Liver (tissue), 8 donors: ENCODE measurements at regions not wholly inside any gene's neighbourhood (a gene's known extent, or its start where the extent isn't known, plus 50 kb on each side); places are given as distances from the start of the nearest gene placed in this dataset.

ENCODE experiments used
- DNase-seq: peaks from one replicate; pipeline ENCODE4 v3.0.0-alpha.2; 2017; ENCODE audit warnings: low spot score
- H3K27ac ChIP-seq, 2 donors: one replicate each; pipeline ENCODE4 v1.7.0; 2013; ENCODE audit warnings: inconsistent platforms in 2 of 2, low read length in 2 of 2, control low read depth in 1 of 2, low read depth in 1 of 2, mild to moderate bottlenecking in 1 of 2
- H3K27me3 ChIP-seq, 4 donors: one replicate each; pipeline versions ENCODE4 v1.6.1 to v1.7.0; 2013; ENCODE audit warnings: low read length in 3 of 4, inconsistent platforms in 1 of 4, mild to moderate bottlenecking in 1 of 4, moderate library complexity in 1 of 4; ENCODE audit not compliant: control insufficient read depth in 4 of 4, insufficient read depth in 4 of 4
- H3K36me3 ChIP-seq, 4 donors: one replicate each; pipeline versions ENCODE4 v1.6.1 to v1.7.0; 2013; ENCODE audit warnings: low read length in 3 of 4, mild to moderate bottlenecking in 3 of 4, low read depth in 1 of 4, moderate library complexity in 1 of 4; ENCODE audit not compliant: control insufficient read depth in 4 of 4, insufficient read depth in 3 of 4
- H3K4me1 ChIP-seq, 4 donors: one replicate each; pipeline versions ENCODE4 v1.6.1 to v1.7.0; 2013; ENCODE audit warnings: low read length in 3 of 4, mild to moderate bottlenecking in 3 of 4, moderate library complexity in 1 of 4; ENCODE audit not compliant: control insufficient read depth in 4 of 4, insufficient read depth in 4 of 4
- H3K4me3 ChIP-seq, 3 donors: one replicate each; pipeline versions ENCODE4 v1.6.1 to v1.7.0; 2013; ENCODE audit warnings: low read length in 3 of 3, control low read depth in 1 of 3, low read depth in 1 of 3, mild to moderate bottlenecking in 1 of 3
- H3K9ac ChIP-seq, 2 donors: one replicate each; pipeline ENCODE4 v1.7.0; 2013; ENCODE audit warnings: low read length in 2 of 2, mild to moderate bottlenecking in 2 of 2, moderate library complexity in 2 of 2, control low read depth in 1 of 2, low read depth in 1 of 2
- H3K9me3 ChIP-seq, 4 donors: one replicate each; pipeline versions ENCODE4 v1.6.1 to v1.7.0; 2013; ENCODE audit warnings: low read length in 3 of 4; ENCODE audit not compliant: control insufficient read depth in 4 of 4
- ATF3 ChIP-seq: IDR thresholded peaks from 2 replicates; pipeline ENCODE4 v1.6.1; 2016; ENCODE audit warnings: antibody characterized with exemption
- CTCF ChIP-seq: fragments of 150-350 bp; IDR thresholded peaks from 2 replicates; pipeline ENCODE4 v1.5.1; 2017; ENCODE audit warnings: improper control_type of control experiment, low read depth, low read length; ENCODE audit not compliant: missing input control
- EGR1 ChIP-seq, 2 donors: IDR thresholded peaks; 2 replicates each; pipeline ENCODE4 v1.6.1; 2016 to 2018; ENCODE audit warnings: antibody characterized with exemption in 2 of 2, low read depth in 2 of 2
- FOXA1 ChIP-seq: IDR thresholded peaks from 2 replicates; pipeline ENCODE4 v1.6.1; 2016; ENCODE audit warnings: antibody characterized with exemption
- FOXA2 ChIP-seq: IDR thresholded peaks from 2 replicates; pipeline ENCODE4 v1.6.1; 2016; ENCODE audit warnings: antibody characterized with exemption
- GABPA ChIP-seq, 2 donors: IDR thresholded peaks in 1 of 2; conservative IDR thresholded peaks in 1 of 2; 2 replicates each; pipeline ENCODE4 v1.6.1; 2016; ENCODE audit warnings: antibody characterized with exemption in 2 of 2, mild to moderate bottlenecking in 1 of 2, moderate library complexity in 1 of 2
- HNF4A ChIP-seq, 2 donors: conservative IDR thresholded peaks; 2 replicates each; pipeline ENCODE4 v1.6.1; 2016; ENCODE audit warnings: antibody characterized with exemption in 2 of 2, mild to moderate bottlenecking in 2 of 2
- HNF4G ChIP-seq: IDR thresholded peaks from 2 replicates; pipeline ENCODE4 v1.6.1; 2016; ENCODE audit warnings: antibody characterized with exemption
- JUND ChIP-seq, 2 donors: IDR thresholded peaks; 2 replicates each; pipeline ENCODE4 v1.6.1; 2016; ENCODE audit warnings: antibody characterized with exemption in 2 of 2
- MAX ChIP-seq: IDR thresholded peaks from 2 replicates; pipeline ENCODE4 v1.6.1; 2016; ENCODE audit warnings: antibody characterized with exemption
- NR2F2 ChIP-seq: IDR thresholded peaks from 2 replicates; pipeline ENCODE4 v1.6.1; 2016; ENCODE audit warnings: antibody characterized with exemption
- RAD21 ChIP-seq, 2 donors: IDR thresholded peaks; 2 replicates each; pipeline ENCODE4 v1.6.1; 2016; ENCODE audit warnings: antibody characterized with exemption in 2 of 2, mild to moderate bottlenecking in 2 of 2
- REST ChIP-seq: IDR thresholded peaks from 2 replicates; pipeline ENCODE4 v1.6.1; 2016; ENCODE audit warnings: antibody characterized with exemption, mild to moderate bottlenecking
- RXRA ChIP-seq, 2 donors: IDR thresholded peaks; 2 replicates each; pipeline ENCODE4 v1.6.1; 2017 to 2018; ENCODE audit warnings: antibody characterized with exemption in 2 of 2, mild to moderate bottlenecking in 1 of 2
- SP1 ChIP-seq: IDR thresholded peaks from 2 replicates; pipeline ENCODE4 v1.6.1; 2018; ENCODE audit warnings: antibody characterized with exemption, mild to moderate bottlenecking
- TAF1 ChIP-seq: conservative IDR thresholded peaks from 2 replicates; pipeline ENCODE4 v1.6.1; 2016; ENCODE audit warnings: antibody characterized with exemption, mild to moderate bottlenecking
- YY1 ChIP-seq: IDR thresholded peaks from 2 replicates; pipeline ENCODE4 v1.6.1; 2016; ENCODE audit warnings: antibody characterized with exemption, mild to moderate bottlenecking
- ZBTB33 ChIP-seq: IDR thresholded peaks from 2 replicates; pipeline ENCODE4 v1.6.1; 2016; ENCODE audit warnings: antibody characterized with exemption
- WGBS: extraction: QIAGEN DNeasy Blood & Tissue Kit; methylation state at CpG from one replicate; pipeline ENCODE4 v1.1.7; 2013; 5-methylcytosine and 5-hydroxymethylcytosine counted together
- donor health status: healthy.
- donor health status: healthy.
- donor health status: healthy.
- donor health status: healthy.
- donor health status: healthy.

GRCh38 chr20:55583036-55583435, 422.3 kb downstream of the CBLN4 start (continued):
- TF ChIP-seq ZBTB33: no peak
- TF ChIP-seq SP1: no peak
- TF ChIP-seq GABPA (IDR thresholded peaks at IDR 0.05 in 1 of 2, conservative IDR thresholded peaks at IDR 0.05 in 1 of 2): no peak
- TF ChIP-seq RAD21 (IDR thresholded peaks at IDR 0.05): no peak
- TF ChIP-seq ATF3: no peak

GRCh38 chr20:55582498-55582897, 422.8 kb downstream of the CBLN4 start:
- Histone ChIP-seq H3K4me1 (no peaks in the 10 kb centered on the region), H3K36me3 (no peaks in the 10 kb centered on the region), H3K27me3 (no peaks in the 10 kb centered on the region), H3K9ac (no peak overlapping the region), H3K9me3 (no peaks in the 10 kb centered on the region), H3K27ac (no peak overlapping the region), H3K4me3 (no peak overlapping the region)
- TF ChIP-seq TAF1 (no peak), NR2F2 (no peak), CTCF (no peak), HNF4A (conservative IDR thresholded peaks at IDR 0.05) (no peak), EGR1 (IDR thresholded peaks at IDR 0.05; ENCODE audit: low read depth in 2 of 2) (no peak), FOXA2 (no peak), HNF4G (no peak), REST (no peak), SP1 (no peak), MAX (no peak), ATF3 (no peak), RXRA (IDR thresholded peaks at IDR 0.05) (no peak), YY1 (no peak), JUND (IDR thresholded peaks at IDR 0.05) (no peak), FOXA1 (no peak)
- 92% methylated on average over 5 of the region's 5 CpGs for WGBS
- DNase-seq: no peak
